Vagina (tissue), 2 donors: ENCODE measurements at regions not wholly inside any gene's neighbourhood (a gene's known extent, or its start where the extent isn't known, plus 50 kb on each side); places are given as distances from the start of the nearest gene placed in this dataset.

Source experiments
- DNase-seq, 2 donors: peaks; one replicate each; pipeline ENCODE4 v3.0.0-alpha.2; 2017; ENCODE audit errors: extremely low spot score in 2 of 2
- H3K27ac ChIP-seq: fragments of 200-600 bp; sonication (generic); one replicate; pipeline ENCODE4 v1.5.1; 2019
- H3K27me3 ChIP-seq: fragments of 200-600 bp; sonication (generic); one replicate; pipeline ENCODE4 v1.5.1; 2019
- H3K36me3 ChIP-seq, 2 donors: fragments of 200-600 bp; sonication (generic); one replicate each; pipeline ENCODE4 v1.5.1; 2017 to 2019
- H3K4me1 ChIP-seq: fragments of 200-600 bp; sonication (generic); one replicate; pipeline ENCODE4 v1.5.1; 2019
- H3K4me3 ChIP-seq, 2 donors: fragments of 200-600 bp; sonication (generic); 1 replicate in 1 of 2; 2 replicates in 1 of 2; pipeline ENCODE4 v1.5.1; 2016 to 2019
- H3K9me3 ChIP-seq: fragments of 200-600 bp; sonication (generic); one replicate; pipeline ENCODE4 v1.5.1; 2019
- POLR2A ChIP-seq, 2 donors: fragments of 450-650 bp; IDR thresholded peaks; one replicate each; pipeline ENCODE4 v1.6.1; 2017; ENCODE audit warnings: antibody characterized with exemption in 2 of 2, mild to moderate bottlenecking in 2 of 2, moderate library complexity in 2 of 2
- POLR2AphosphoS5 ChIP-seq, 2 donors: sonication (generic); formaldehyde crosslinking; IDR thresholded peaks; one replicate each; pipeline ENCODE4 v1.9.0; 2017; ENCODE audit warnings: antibody characterized with exemption in 2 of 2, mild to moderate bottlenecking in 2 of 2, low read depth in 1 of 2; ENCODE audit not compliant: insufficient read depth in 1 of 2
- intact Hi-C: fragments of 100-400 bp; cut with DNase I; formaldehyde crosslinking; loops from one replicate; pipeline ENCODE4 v1.15.1; 2023
- TF ChIP-seq, protein P1 (sequence below), 3 experiments: fragments of 450-650 bp in 2 of 3; fragments of 200-600 bp in 1 of 3; sonication (generic) in 1 of 3; IDR thresholded peaks; one replicate each; pipeline ENCODE4 v1.5.1; 2017 to 2019; ENCODE audit warnings: antibody characterized with exemption in 3 of 3, mild to moderate bottlenecking in 2 of 3, moderate library complexity in 2 of 3

DNA sequence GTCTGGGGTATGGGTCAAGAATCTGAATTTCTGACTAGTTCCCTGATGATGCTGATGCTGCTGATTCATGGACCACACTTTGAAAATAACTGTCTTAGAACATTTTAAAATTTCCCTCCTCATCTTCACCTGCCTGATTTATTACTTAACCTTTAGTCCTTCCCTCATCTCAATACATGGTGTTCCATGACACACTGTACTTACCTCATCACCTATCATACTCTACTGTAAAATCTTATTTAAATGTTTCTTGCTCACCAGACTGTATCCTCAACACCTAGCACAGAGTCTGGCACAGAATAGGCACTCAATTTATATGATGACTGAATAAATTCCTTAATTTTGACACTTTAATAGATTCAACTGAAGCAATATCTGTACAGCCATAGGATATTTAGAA lies 95.7 kb downstream of the FAM161A start:
- TF ChIP-seq POLR2A (IDR thresholded peaks at IDR 0.05) (no peak), POLR2AphosphoS5 (IDR thresholded peaks at IDR 0.05; ENCODE audit: insufficient read depth in 1 of 2, low read depth in 1 of 2) (no peak)
- TF ChIP-seq, protein P1, sequence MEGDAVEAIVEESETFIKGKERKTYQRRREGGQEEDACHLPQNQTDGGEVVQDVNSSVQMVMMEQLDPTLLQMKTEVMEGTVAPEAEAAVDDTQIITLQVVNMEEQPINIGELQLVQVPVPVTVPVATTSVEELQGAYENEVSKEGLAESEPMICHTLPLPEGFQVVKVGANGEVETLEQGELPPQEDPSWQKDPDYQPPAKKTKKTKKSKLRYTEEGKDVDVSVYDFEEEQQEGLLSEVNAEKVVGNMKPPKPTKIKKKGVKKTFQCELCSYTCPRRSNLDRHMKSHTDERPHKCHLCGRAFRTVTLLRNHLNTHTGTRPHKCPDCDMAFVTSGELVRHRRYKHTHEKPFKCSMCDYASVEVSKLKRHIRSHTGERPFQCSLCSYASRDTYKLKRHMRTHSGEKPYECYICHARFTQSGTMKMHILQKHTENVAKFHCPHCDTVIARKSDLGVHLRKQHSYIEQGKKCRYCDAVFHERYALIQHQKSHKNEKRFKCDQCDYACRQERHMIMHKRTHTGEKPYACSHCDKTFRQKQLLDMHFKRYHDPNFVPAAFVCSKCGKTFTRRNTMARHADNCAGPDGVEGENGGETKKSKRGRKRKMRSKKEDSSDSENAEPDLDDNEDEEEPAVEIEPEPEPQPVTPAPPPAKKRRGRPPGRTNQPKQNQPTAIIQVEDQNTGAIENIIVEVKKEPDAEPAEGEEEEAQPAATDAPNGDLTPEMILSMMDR (IDR thresholded peaks at IDR 0.05) = no peak
- Histone ChIP-seq H3K27ac (no peak overlapping the region), H3K4me1 (peaks cover 5% of the 10 kb centered on the region), H3K9me3 (no peaks in the 10 kb centered on the region), H3K4me3 (no peak overlapping the region), H3K27me3 (no peaks in the 10 kb centered on the region), H3K36me3 (no peaks in the 10 kb centered on the region)
- DNase-seq = no peak
- intact Hi-C loops = no loop called here

DNA sequence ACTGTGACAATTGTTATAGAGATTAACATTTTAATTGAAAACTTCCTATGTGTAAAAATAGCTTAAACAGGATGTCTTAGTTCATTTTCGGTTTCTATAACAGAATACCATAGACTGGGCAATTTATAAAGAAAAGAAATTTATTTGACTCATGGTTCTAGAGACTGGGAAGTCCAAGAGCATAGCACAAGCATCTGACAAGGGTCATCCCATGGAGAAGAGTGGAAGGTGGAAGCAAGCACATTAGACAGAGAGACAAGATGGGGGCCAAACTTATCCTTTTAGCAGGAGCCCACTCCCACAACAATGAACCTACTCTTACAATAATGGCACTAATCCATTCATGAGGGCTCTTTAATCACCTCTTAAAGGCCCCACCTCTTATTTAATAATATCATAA lies 100.3 kb downstream of the FAM161A start:
- intact Hi-C loops = no loop called here
- no peaks in the 10 kb centered on the region for H3K9me3 ChIP-seq
- H3K27ac ChIP-seq = no peak overlapping the region
- H3K27me3 ChIP-seq = no peaks in the 10 kb centered on the region
- no peak overlapping the region for H3K4me3 ChIP-seq
- no peaks in the 10 kb centered on the region for H3K36me3 ChIP-seq
- DNase-seq = no peak
- no peaks in the 10 kb centered on the region for H3K4me1 ChIP-seq
- TF ChIP-seq, protein P1 (IDR thresholded peaks at IDR 0.05) = no peak
- TF ChIP-seq POLR2A (IDR thresholded peaks at IDR 0.05) = no peak
- no peak for TF ChIP-seq POLR2AphosphoS5 (IDR thresholded peaks at IDR 0.05; ENCODE audit: insufficient read depth in 1 of 2, low read depth in 1 of 2)

DNA sequence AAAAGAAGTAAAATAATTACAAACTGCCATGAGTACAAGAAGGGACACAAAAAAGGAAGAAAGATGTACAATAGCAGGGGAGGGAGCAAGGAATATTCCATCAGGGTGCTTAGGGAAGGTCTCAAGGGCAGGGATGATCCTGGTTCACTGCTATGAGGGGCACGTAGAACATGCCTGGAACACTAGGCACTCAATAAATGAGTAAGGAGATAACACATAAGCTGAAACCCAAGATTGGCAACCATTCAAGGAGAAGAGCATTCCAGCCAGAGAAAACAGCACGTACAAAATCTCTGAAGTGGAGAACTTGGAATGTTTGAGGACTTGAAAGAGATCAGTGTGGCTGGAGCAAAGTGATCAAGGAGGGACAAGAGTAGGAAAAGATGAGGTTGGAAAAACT lies 103.2 kb downstream of the FAM161A start:
- H3K27me3 ChIP-seq = no peaks in the 10 kb centered on the region
- no peaks in the 10 kb centered on the region for H3K4me1 ChIP-seq
- intact Hi-C loops = no loop called here
- DNase-seq = no peak
- no peak overlapping the region for H3K27ac ChIP-seq
- no peaks in the 10 kb centered on the region for H3K36me3 ChIP-seq
- H3K4me3 ChIP-seq = no peak overlapping the region
- TF ChIP-seq POLR2A (IDR thresholded peaks at IDR 0.05) (no peak), POLR2AphosphoS5 (IDR thresholded peaks at IDR 0.05; ENCODE audit: insufficient read depth in 1 of 2, low read depth in 1 of 2) (no peak)
- TF ChIP-seq, protein P1 (IDR thresholded peaks at IDR 0.05) = no peak
- no peaks in the 10 kb centered on the region for H3K9me3 ChIP-seq

DNA sequence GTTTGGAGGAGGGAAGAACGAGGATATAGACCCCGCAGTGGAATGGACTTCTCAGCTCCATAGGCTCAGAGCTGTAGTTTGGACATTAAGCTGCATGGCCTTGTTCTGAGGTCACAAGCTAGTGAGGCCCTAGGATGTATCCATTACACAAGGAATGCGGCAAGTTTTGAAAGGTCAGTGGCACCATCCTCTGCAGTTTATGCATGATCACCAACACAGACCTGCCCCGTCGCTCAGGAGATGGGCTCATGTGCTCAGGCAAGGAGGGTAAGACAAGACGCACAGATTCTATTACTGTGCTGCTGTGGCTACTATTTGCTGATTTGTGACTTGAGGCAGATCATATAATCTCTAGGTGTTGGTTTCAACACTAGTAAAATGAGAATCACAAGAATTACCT lies 110.9 kb downstream of the FAM161A start:
- Histone ChIP-seq H3K4me3 (no peak overlapping the region), H3K27me3 (no peaks in the 10 kb centered on the region), H3K4me1 (no peaks in the 10 kb centered on the region), H3K36me3 (no peaks in the 10 kb centered on the region), H3K9me3 (no peaks in the 10 kb centered on the region), H3K27ac (no peak overlapping the region)
- intact Hi-C loops = no loop called here
- TF ChIP-seq, protein P1 (IDR thresholded peaks at IDR 0.05) = no peak
- TF ChIP-seq POLR2A (IDR thresholded peaks at IDR 0.05) = no peak
- no peak for TF ChIP-seq POLR2AphosphoS5 (IDR thresholded peaks at IDR 0.05; ENCODE audit: insufficient read depth in 1 of 2, low read depth in 1 of 2)
- no peak for DNase-seq

DNA sequence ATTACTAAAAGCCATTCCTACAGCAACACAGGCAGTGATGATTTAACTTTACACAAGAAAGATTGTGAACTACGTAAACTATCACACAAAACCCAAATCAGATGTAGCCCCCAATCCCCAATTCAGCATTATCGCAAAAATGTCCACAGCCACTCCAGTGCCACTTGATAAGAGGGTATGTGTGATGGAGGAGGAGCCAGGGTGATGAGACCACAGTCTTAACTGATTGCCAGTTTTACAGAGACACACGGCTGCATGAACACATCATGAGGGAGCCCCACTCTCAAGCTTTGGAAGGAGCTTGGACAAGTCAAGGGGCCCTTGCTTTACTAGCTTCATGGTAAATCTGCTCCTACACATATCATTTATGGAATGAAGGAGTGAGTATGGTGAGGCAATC lies 116.0 kb downstream of the FAM161A start:
- no peak for DNase-seq
- TF ChIP-seq POLR2A (IDR thresholded peaks at IDR 0.05) = no peak
- no peak for TF ChIP-seq POLR2AphosphoS5 (IDR thresholded peaks at IDR 0.05; ENCODE audit: insufficient read depth in 1 of 2, low read depth in 1 of 2)
- TF ChIP-seq, protein P1 (IDR thresholded peaks at IDR 0.05) = no peak
- intact Hi-C loops = no loop called here
- H3K27me3 ChIP-seq = no peaks in the 10 kb centered on the region
- no peak overlapping the region for H3K27ac ChIP-seq
- H3K9me3 ChIP-seq = no peaks in the 10 kb centered on the region
- H3K4me3 ChIP-seq = no peak overlapping the region
- no peaks in the 10 kb centered on the region for H3K4me1 ChIP-seq
- H3K36me3 ChIP-seq = no peaks in the 10 kb centered on the region
